GM12878 (cell line): ENCODE measurements at regions not wholly inside any gene's neighbourhood (a gene's known extent, or its start where the extent isn't known, plus 50 kb on each side); places are given as distances from the start of the nearest gene placed in this dataset.

ENCODE experiments used
- ATAC-seq: fragments of 200-7000 bp; cut with Tn5 transposase; 3 replicates; pipeline ENCODE4 v1.9.1; 2020; ENCODE audit warnings: mild to moderate bottlenecking, moderate library complexity
- BruUV-seq: library from RNA; stranded (reverse); fragments of 400-500 nt; replicated peaks from 2 replicates; lab custom pipeline; 2021; lab: Mats Ljungman, UMichigan
- CTCF ChIA-PET: fragments of 300-600 bp; sonication (Branson Sonifier 250); formaldehyde crosslinking; extraction: SDS; loops from one replicate; lab custom pipeline; 2021; ENCODE audit warnings: inconsistent platforms; lab: Yijun Ruan, JAX
- POLR2A ChIA-PET: fragments of 350-600 bp; formaldehyde crosslinking; extraction: SDS; loops from one replicate; lab custom pipeline; 2021; ENCODE audit warnings: inconsistent platforms; lab: Charles Lee
- RAD21 ChIA-PET: fragments of 300-600 bp; sonication (Branson Sonifier 250); formaldehyde crosslinking; loops from one replicate; lab custom pipeline; 2023; ENCODE audit warnings: antibody characterized with exemption; ENCODE audit not compliant: unreplicated experiment; lab: Charles Lee
- SMC1A ChIA-PET: fragments of 300-600 bp; sonication (Branson Sonifier 250); formaldehyde crosslinking; loops from one replicate; lab custom pipeline; 2023; ENCODE audit not compliant: unreplicated experiment, uncharacterized antibody; lab: Charles Lee
- DNase-seq: peaks from one replicate; pipeline ENCODE4 v3.0.0-alpha.2; 2011; ENCODE audit warnings: low read depth, low spot score
- FAIRE-seq: peaks from 3 replicates; lab custom pipeline; 2011; peaks lifted over from hg19 to GRCh38; lab: Jason Lieb, UNC
- H2AFZ ChIP-seq: 2 replicates; pipeline ENCODE4 v1.6.0; 2011; ENCODE audit warnings: low read depth, low read length, control low read depth; ENCODE audit not compliant: control insufficient read depth
- H3K27ac ChIP-seq: 2 replicates; pipeline ENCODE4 v1.5.1; 2011; ENCODE audit warnings: control low read depth; ENCODE audit not compliant: control insufficient read depth, insufficient read depth
- H3K27me3 ChIP-seq, 2 experiments: replicated peaks in 1 of 2; 2 replicates each; pipeline versions ENCODE4 v1.6.0 to v1.6.1; 2011; ENCODE audit warnings: low read length in 1 of 2; ENCODE audit not compliant: control insufficient read depth in 2 of 2, insufficient read depth in 2 of 2
- H3K36me3 ChIP-seq, 2 experiments: 2 replicates each; pipeline ENCODE4 v1.5.1; 2011; ENCODE audit warnings: low read length in 1 of 2; ENCODE audit not compliant: control insufficient read depth in 2 of 2, insufficient read depth in 2 of 2
- H3K4me1 ChIP-seq: 2 replicates; pipeline ENCODE4 v1.6.1; 2011; ENCODE audit warnings: mild to moderate bottlenecking, low read length, moderate library complexity, mixed read lengths; ENCODE audit not compliant: control insufficient read depth, insufficient read depth
- H3K4me2 ChIP-seq: 2 replicates; pipeline ENCODE4 v1.6.0; 2011; ENCODE audit warnings: control low read depth; ENCODE audit not compliant: control insufficient read depth, insufficient read depth
- H3K4me3 ChIP-seq: fragments of 200-600 bp; sonication (generic); 2 replicates; pipeline ENCODE4 v1.5.1; 2016
- H3K79me2 ChIP-seq: 2 replicates; pipeline ENCODE4 v1.6.0; 2011; ENCODE audit warnings: low read length; ENCODE audit not compliant: control insufficient read depth, insufficient read depth
- H3K9ac ChIP-seq: 2 replicates; pipeline ENCODE4 v1.8.0; 2011; ENCODE audit warnings: low read length, control low read depth, mixed read lengths; ENCODE audit not compliant: control insufficient read depth, insufficient read depth
- H3K9me3 ChIP-seq: replicated peaks from 3 replicates; pipeline ENCODE4 v1.5.1; 2011; ENCODE audit warnings: mild to moderate bottlenecking, low read length; ENCODE audit not compliant: control insufficient read depth, insufficient read depth
- H4K20me1 ChIP-seq: 2 replicates; pipeline ENCODE4 v1.6.0; 2011; ENCODE audit not compliant: control insufficient read depth, insufficient read depth
- ATF2 ChIP-seq: IDR thresholded peaks from 2 replicates; pipeline ENCODE4 v1.6.1; 2012; ENCODE audit warnings: low read length, inconsistent platforms
- ATF7 ChIP-seq: fragments of 450-650 bp; IDR thresholded peaks from 2 replicates; pipeline ENCODE4 v1.6.1; 2016; ENCODE audit warnings: low read depth, mild to moderate bottlenecking
- BACH1 ChIP-seq: fragments of 450-650 bp; IDR thresholded peaks from 2 replicates; pipeline ENCODE4 v1.6.1; 2017; ENCODE audit warnings: mild to moderate bottlenecking, borderline replicate concordance
- EGR1 ChIP-seq, 2 experiments: IDR thresholded peaks; 1 replicate in 1 of 2; 2 replicates in 1 of 2; pipeline ENCODE4 v1.6.1; 2011 to 2012; ENCODE audit warnings: low read depth in 2 of 2, low read length in 2 of 2, borderline replicate concordance in 1 of 2, mild to moderate bottlenecking in 1 of 2, moderate library complexity in 1 of 2
- ETV6 ChIP-seq, 2 experiments: fragments of 450-650 bp in 1 of 2; IDR thresholded peaks in 1 of 2; conservative IDR thresholded peaks in 1 of 2; 2 replicates each; pipeline ENCODE4 v1.6.1; 2014; ENCODE audit warnings: antibody characterized with exemption in 1 of 2, borderline replicate concordance in 1 of 2, low read depth in 1 of 2, mild to moderate bottlenecking in 1 of 2, moderate library complexity in 1 of 2
- IKZF1 ChIP-seq: fragments of 450-650 bp; conservative IDR thresholded peaks from 2 replicates; pipeline ENCODE4 v1.6.1; 2017; ENCODE audit warnings: antibody characterized with exemption, mild to moderate bottlenecking
- IKZF2 ChIP-seq, 2 experiments: fragments of 450-650 bp; IDR thresholded peaks; 2 replicates each; pipeline ENCODE4 v1.6.1; 2017; ENCODE audit warnings: mild to moderate bottlenecking in 2 of 2, moderate library complexity in 2 of 2
- JUNB ChIP-seq: IDR thresholded peaks from 2 replicates; pipeline ENCODE4 v1.6.1; 2016; ENCODE audit warnings: antibody characterized with exemption, mild to moderate bottlenecking
- MAX ChIP-seq: IDR thresholded peaks from 2 replicates; pipeline ENCODE4 v1.6.1; 2012; ENCODE audit warnings: low read depth, low read length, improper control_type of control experiment
- MEF2A ChIP-seq: IDR thresholded peaks from 2 replicates; pipeline ENCODE4 v1.6.1; 2011; ENCODE audit warnings: low read depth, mild to moderate bottlenecking, low read length, moderate library complexity; ENCODE audit not compliant: insufficient read depth
- NFIC ChIP-seq: IDR thresholded peaks from 2 replicates; pipeline ENCODE4 v1.6.1; 2012; ENCODE audit warnings: low read depth, mild to moderate bottlenecking, inconsistent platforms, low read length, moderate library complexity
- NR2C1 ChIP-seq: fragments of 450-650 bp; IDR thresholded peaks from 2 replicates; pipeline ENCODE4 v1.6.1; 2017; ENCODE audit warnings: antibody characterized with exemption, mild to moderate bottlenecking, moderate library complexity
- POLR2AphosphoS2 ChIP-seq: IDR thresholded peaks from 2 replicates; pipeline ENCODE4 v1.6.1; 2011; ENCODE audit warnings: low read depth, mild to moderate bottlenecking, low read length, improper control_type of control experiment, moderate library complexity
- RB1 ChIP-seq: fragments of 450-650 bp; formaldehyde crosslinking; IDR thresholded peaks from 2 replicates; pipeline ENCODE4 v1.6.1; 2017; ENCODE audit warnings: mild to moderate bottlenecking, borderline replicate concordance
- RUNX3 ChIP-seq: IDR thresholded peaks from 2 replicates; pipeline ENCODE4 v1.6.1; 2012; ENCODE audit warnings: low read length, inconsistent platforms
- SIX5 ChIP-seq: IDR thresholded peaks from 2 replicates; pipeline ENCODE4 v1.6.1; 2011; ENCODE audit warnings: mild to moderate bottlenecking, low read depth, low read length, moderate library complexity; ENCODE audit not compliant: severe bottlenecking
- SPI1 ChIP-seq: IDR thresholded peaks from 2 replicates; pipeline ENCODE4 v1.6.1; 2011; ENCODE audit warnings: low read depth, mild to moderate bottlenecking, low read length, moderate library complexity, borderline replicate concordance; ENCODE audit not compliant: insufficient read depth
- SRF ChIP-seq, 2 experiments: IDR thresholded peaks; 2 replicates each; pipeline ENCODE4 v1.6.1; 2011; ENCODE audit warnings: low read depth in 2 of 2, low read length in 2 of 2, mild to moderate bottlenecking in 1 of 2, moderate library complexity in 1 of 2
- STAT3 ChIP-seq: IDR thresholded peaks from 2 replicates; pipeline ENCODE4 v1.6.1; 2011; ENCODE audit warnings: low read depth, low read length, improper control_type of control experiment
- TARDBP ChIP-seq: IDR thresholded peaks from 2 replicates; pipeline ENCODE4 v1.6.1; 2016; ENCODE audit warnings: borderline replicate concordance
- WGBS: methylation state at CpG from one replicate; pipeline ENCODE4 v1.1.6; 2016; ENCODE audit warnings: low lambda C conversion rate; ENCODE audit not compliant: insufficient replicate concordance, insufficient coverage; ENCODE audit errors: missing lambda C conversion rate; 5-methylcytosine and 5-hydroxymethylcytosine counted together
- in situ Hi-C: fragments of 300-500 bp; cut with MboI; formaldehyde crosslinking; loops from 9 replicates; pipeline ENCODE4 v1.14.3; 2018; ENCODE audit warnings: mixed read lengths
- intact Hi-C: fragments of 100-400 bp; cut with micrococcal nuclease; formaldehyde crosslinking; loops from one replicate; pipeline ENCODE4 v1.14.2; 2022; ENCODE audit not compliant: unreplicated experiment
- TF ChIP-seq, protein P1 (sequence below): IDR thresholded peaks from 2 replicates; pipeline ENCODE4 v1.6.1; 2011; ENCODE audit warnings: low read depth, low read length, improper control_type of control experiment, borderline replicate concordance

DNA sequence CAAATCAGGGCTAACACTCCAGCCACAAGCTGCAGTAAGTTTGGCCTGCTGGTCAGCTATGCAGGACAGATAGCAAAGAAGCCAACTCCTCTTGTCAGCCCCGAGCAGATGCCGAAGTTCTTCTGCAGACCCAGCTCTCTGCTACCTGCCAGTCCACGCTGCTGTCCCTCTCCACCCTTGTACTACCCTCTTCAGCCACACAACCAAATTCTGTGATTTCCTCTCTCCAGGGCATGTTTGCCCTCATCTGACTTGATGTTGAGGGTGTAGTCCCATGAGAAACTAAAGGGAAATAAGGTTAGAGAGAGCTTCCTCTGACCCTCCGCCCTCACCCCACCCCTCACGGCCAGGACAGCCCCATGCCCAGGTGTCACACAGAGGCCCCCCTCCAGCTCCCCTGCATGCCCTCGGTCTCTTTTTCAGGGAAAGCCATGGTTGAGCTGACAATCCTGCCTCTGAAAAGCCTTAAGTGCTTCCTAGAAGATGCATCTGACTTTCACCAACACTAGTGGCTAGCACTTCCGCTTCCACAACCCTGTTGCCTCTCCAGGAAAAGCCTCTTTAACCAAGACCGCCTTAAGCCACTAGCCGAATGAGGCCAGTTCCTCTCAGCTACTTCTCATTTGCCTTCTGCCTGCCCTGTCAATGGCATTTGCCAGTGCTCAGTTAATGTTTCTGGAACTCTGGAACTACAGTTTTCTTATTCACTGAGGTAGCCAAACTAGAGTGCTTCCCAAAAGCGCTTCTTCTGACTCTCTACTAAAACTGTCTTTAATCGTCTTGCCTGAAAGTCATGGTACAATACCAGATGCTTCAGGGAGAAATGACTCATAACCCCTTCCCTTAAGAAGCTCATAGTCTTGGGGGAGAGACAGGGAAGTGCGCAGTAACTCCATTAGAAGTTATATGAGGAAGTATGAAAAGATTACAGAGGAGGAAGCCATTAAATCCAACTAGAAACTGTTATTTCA, 300.4 kb upstream of the STT3B start:
- intact Hi-C loops = no loop called here
- BruUV-seq = no TSS peak
- FAIRE-seq (no peak), DNase-seq (no peak), ATAC-seq (peak; percentile 23)
- Histone ChIP-seq H3K27ac (peak overlapping the region; percentile 57), H3K4me3 (no peak overlapping the region), H3K9ac (peak overlapping the region; percentile 47; the same call in 1 of the 2 replicates), H3K4me2 (peak overlapping the region; percentile 55), H3K9me3 (peaks cover 6% of the 10 kb centered on the region; the same call in 2 of the 3 replicates), H4K20me1 (no peaks in the 10 kb centered on the region), H2AFZ (peak overlapping the region; percentile 71), H3K4me1 (peaks cover 37% of the 10 kb centered on the region), H3K36me3 (no peaks in the 10 kb centered on the region; a peak in 1 of 4 replicates), H3K27me3 (no peaks in the 10 kb centered on the region), H3K79me2 (no peaks in the 10 kb centered on the region)
- ChIA-PET RAD21 (interaction anchor here (1.2 to 20.2 kb wide), 5 partner anchors 13 to 300 kb away, joined by 3 to 381 read pairs (median 6); partner anchors contain the start of gene STT3B), POLR2A (interaction anchor here (0.7 to 11.3 kb wide), 10 partner anchors 8 to 299 kb away, joined by 3 to 109 read pairs (median 3); no protein-coding TSS in a partner anchor), SMC1A (interaction anchor here (0.6 to 14.7 kb wide), 11 partner anchors 8 to 1904 kb away, joined by 3 to 378 read pairs (median 4); partner anchors contain the start of gene STT3B), CTCF (interaction anchor here (1.0 to 3.2 kb wide), 6 partner anchors 9 to 307 kb away, joined by 3 to 24 read pairs (median 4); no protein-coding TSS in a partner anchor)
- in situ Hi-C loops = no loop called here
- WGBS = 59% methylated on average over 12 of the region's 12 CpGs
- TF ChIP-seq ATF2 (peak; percentile 15; the same call in 1 of the 2 replicates), ATF7 (no peak), EGR1 (IDR thresholded peaks at IDR 0.05; ENCODE audit: borderline replicate concordance in 1 of 2, low read depth in 2 of 2, low read length in 2 of 2) (peak in 1 of 2 experiments; percentile 34; a peak in 1 of 3 replicates), TARDBP (no peak), SPI1 (peak; percentile 79), IKZF1 (peak; percentile 53), MAX (no peak), NR2C1 (no peak), MEF2A (no peak), ETV6 (conservative IDR thresholded peaks at IDR 0.05 in 1 of 2, IDR thresholded peaks at IDR 0.05 in 1 of 2; ENCODE audit: borderline replicate concordance in 1 of 2, low read depth in 1 of 2) (peak in 1 of 2 experiments; percentile 67; a peak in 2 of 4 replicates), NFIC (peak; percentile 57; the same call in 1 of the 2 replicates), IKZF2 (IDR thresholded peaks at IDR 0.05) (peak; percentile 27 to 38; a peak in 2 of 4 replicates), JUNB (peak; percentile 63; the same call in 1 of the 2 replicates), RB1 (no peak), POLR2AphosphoS2 (no peak), RUNX3 (peak; percentile 55; the same call in 1 of the 2 replicates), BACH1 (no peak), SRF (IDR thresholded peaks at IDR 0.05; ENCODE audit: low read depth in 2 of 2, low read length in 2 of 2) (no peak), STAT3 (no peak), SIX5 (no peak)
- TF ChIP-seq, protein P1, sequence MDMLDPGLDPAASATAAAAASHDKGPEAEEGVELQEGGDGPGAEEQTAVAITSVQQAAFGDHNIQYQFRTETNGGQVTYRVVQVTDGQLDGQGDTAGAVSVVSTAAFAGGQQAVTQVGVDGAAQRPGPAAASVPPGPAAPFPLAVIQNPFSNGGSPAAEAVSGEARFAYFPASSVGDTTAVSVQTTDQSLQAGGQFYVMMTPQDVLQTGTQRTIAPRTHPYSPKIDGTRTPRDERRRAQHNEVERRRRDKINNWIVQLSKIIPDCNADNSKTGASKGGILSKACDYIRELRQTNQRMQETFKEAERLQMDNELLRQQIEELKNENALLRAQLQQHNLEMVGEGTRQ = no peak
